ENCODE measurements at regions not wholly inside any gene's neighbourhood (a gene's known extent, or its start where the extent isn't known, plus 50 kb on each side); places are given as distances from the start of the nearest gene placed in this dataset.

DNA sequence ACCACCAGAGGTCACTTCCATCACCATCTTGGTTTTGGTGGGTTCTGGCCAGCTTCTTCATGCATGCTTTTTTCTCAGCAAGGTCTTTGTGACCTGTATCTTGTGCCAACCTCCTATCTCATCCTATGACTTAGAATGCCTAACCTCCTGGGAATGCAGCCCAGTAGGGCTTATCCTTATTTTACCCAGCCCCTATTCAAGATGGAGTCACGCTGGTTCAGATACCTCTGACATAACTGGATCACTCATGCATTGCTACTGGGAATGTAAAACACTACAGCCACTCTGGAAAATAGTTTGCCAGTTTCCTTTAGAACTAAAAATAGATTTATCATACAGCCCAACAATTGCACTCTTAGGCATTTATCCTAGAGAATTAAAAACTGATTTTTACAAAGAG, 219.2 kb downstream of the IRS1 start:
- Histone ChIP-seq H3K27me3 (ENCODE audit: insufficient read depth, low read length) (no peaks in the 10 kb centered on the region), H3K4me1 (ENCODE audit: insufficient read depth, low read length) (no peaks in the 10 kb centered on the region; the same call in 1 of the 2 replicates), H2AK5ac (ENCODE audit: insufficient read length, low read length) (no peak overlapping the region), H3K14ac (ENCODE audit: insufficient read depth, low read length) (no peak overlapping the region), H2BK12ac (ENCODE audit: insufficient read length, low read depth, low read length) (no peak overlapping the region), H3K79me2 (ENCODE audit: insufficient read depth, low read length) (no peaks in the 10 kb centered on the region), H3K23me2 (ENCODE audit: insufficient read length, low read depth, low read length, poor library complexity, severe bottlenecking) (no peaks in the 10 kb centered on the region), H3K23ac (ENCODE audit: insufficient read length, low read depth, low read length) (no peak overlapping the region), H3K9ac (ENCODE audit: extremely low read depth, insufficient read length, low read length) (no peak overlapping the region), H4K20me1 (ENCODE audit: control insufficient read depth, insufficient read depth, insufficient read length) (no peaks in the 10 kb centered on the region), H4K8ac (replicated peaks; ENCODE audit: insufficient read length, low read depth, low read length) (no peak overlapping the region), H3K4me2 (ENCODE audit: insufficient read depth, insufficient read length, low read length) (no peak overlapping the region), H2BK5ac (ENCODE audit: insufficient read length, low read length) (no peak overlapping the region), H3K9me3 (ENCODE audit: control insufficient read depth, low read depth, low read length) (no peaks in the 10 kb centered on the region), H3T11ph (ENCODE audit: low read length) (no peak overlapping the region), H3K27ac (ENCODE audit: insufficient read length, low read depth, low read length) (no peak overlapping the region), H2BK15ac (ENCODE audit: low read depth, low read length) (no peak overlapping the region; the same call in 1 of the 2 replicates), H2BK120ac (ENCODE audit: low read depth, low read length, poor library complexity, severe bottlenecking) (no peak overlapping the region), H4K91ac (ENCODE audit: insufficient read length, low read depth, low read length) (no peak overlapping the region), H4K5ac (ENCODE audit: insufficient read length, low read depth, low read length) (no peak overlapping the region), H2AFZ (ENCODE audit: low read length) (no peak overlapping the region), H2BK20ac (ENCODE audit: low read depth, low read length, poor library complexity, severe bottlenecking) (no peak overlapping the region), H3K18ac (ENCODE audit: insufficient read length, low read depth, low read length) (no peak overlapping the region), H3K56ac (ENCODE audit: insufficient read length, low read depth, low read length) (no peak overlapping the region), H3K79me1 (ENCODE audit: insufficient read depth, low read depth, low read length, poor library complexity, severe bottlenecking) (no peaks in the 10 kb centered on the region), H3K4ac (ENCODE audit: low read depth, low read length) (no peak overlapping the region)
- TF ChIP-seq, protein P1, sequence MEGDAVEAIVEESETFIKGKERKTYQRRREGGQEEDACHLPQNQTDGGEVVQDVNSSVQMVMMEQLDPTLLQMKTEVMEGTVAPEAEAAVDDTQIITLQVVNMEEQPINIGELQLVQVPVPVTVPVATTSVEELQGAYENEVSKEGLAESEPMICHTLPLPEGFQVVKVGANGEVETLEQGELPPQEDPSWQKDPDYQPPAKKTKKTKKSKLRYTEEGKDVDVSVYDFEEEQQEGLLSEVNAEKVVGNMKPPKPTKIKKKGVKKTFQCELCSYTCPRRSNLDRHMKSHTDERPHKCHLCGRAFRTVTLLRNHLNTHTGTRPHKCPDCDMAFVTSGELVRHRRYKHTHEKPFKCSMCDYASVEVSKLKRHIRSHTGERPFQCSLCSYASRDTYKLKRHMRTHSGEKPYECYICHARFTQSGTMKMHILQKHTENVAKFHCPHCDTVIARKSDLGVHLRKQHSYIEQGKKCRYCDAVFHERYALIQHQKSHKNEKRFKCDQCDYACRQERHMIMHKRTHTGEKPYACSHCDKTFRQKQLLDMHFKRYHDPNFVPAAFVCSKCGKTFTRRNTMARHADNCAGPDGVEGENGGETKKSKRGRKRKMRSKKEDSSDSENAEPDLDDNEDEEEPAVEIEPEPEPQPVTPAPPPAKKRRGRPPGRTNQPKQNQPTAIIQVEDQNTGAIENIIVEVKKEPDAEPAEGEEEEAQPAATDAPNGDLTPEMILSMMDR (conservative IDR thresholded peaks at IDR 0.05) = no peak
- no peak overlapping the region for H3K27ac Mint-ChIP-seq
- H3K27me3 Mint-ChIP-seq (ENCODE audit: low read depth) = no peaks in the 10 kb centered on the region
- H3K9me3 Mint-ChIP-seq = no peaks in the 10 kb centered on the region; a peak in 1 of 5 replicates
- H3K4me1 Mint-ChIP-seq = peaks cover 12 to 18% of the 10 kb centered on the region in 2 experiments
- H3K36me3 Mint-ChIP-seq (ENCODE audit: insufficient read depth in 1 of 3, low read depth in 3 of 3) = no peaks in the 10 kb centered on the region; a peak in 1 of 7 replicates
- no peak for DNase-seq
- no CpG with 5 or more reads among the region's 1 CpG for WGBS (ENCODE audit: extremely low coverage, insufficient read length, low lambda C conversion rate)
- H3K4me3 Mint-ChIP-seq = no peak overlapping the region

Measured in H9 (cell line).